BLaER1 treated with 17β-estradiol and CSF1 and Interleukin-3, amounts not matched to agents 10 nM and 100 nM (cell line): ENCODE measurements at regions not wholly inside any gene's neighbourhood (a gene's known extent, or its start where the extent isn't known, plus 50 kb on each side); places are given as distances from the start of the nearest gene placed in this dataset.

Experiments
- H3K27ac ChIP-seq, 11 experiments: shearing (Covaris generic); formaldehyde crosslinking; 2 replicates each; pipeline ENCODE4 v1.8.1; 2022
- H3K27me3 ChIP-seq, 11 experiments: shearing (Covaris generic); formaldehyde crosslinking; 2 replicates each; pipeline ENCODE4 v1.8.1; 2022
- H3K36me3 ChIP-seq, 11 experiments: shearing (Covaris generic); formaldehyde crosslinking; 2 replicates each; pipeline ENCODE4 v1.8.1; 2022
- H3K4me1 ChIP-seq, 10 experiments: shearing (Covaris generic); formaldehyde crosslinking; 2 replicates each; pipeline ENCODE4 v1.8.1; 2022
- H3K4me2 ChIP-seq, 11 experiments: shearing (Covaris generic); formaldehyde crosslinking; 2 replicates each; pipeline ENCODE4 v1.8.1; 2022
- H3K4me3 ChIP-seq, 10 experiments: shearing (Covaris generic); formaldehyde crosslinking; 2 replicates each; pipeline ENCODE4 v1.8.1; 2022
- H3K9ac ChIP-seq, 11 experiments: shearing (Covaris generic); formaldehyde crosslinking; 2 replicates each; pipeline ENCODE4 v1.8.1; 2022
- H3K9me3 ChIP-seq, 11 experiments: shearing (Covaris generic); formaldehyde crosslinking; replicated peaks in 1 of 11; 2 replicates each; pipeline ENCODE4 v1.8.1; 2022
- H4K20me1 ChIP-seq, 11 experiments: shearing (Covaris generic); formaldehyde crosslinking; 2 replicates each; pipeline ENCODE4 v1.8.1; 2022
- Cebpa-rat ChIP-seq, 11 experiments: shearing (Covaris generic); IDR thresholded peaks; 2 replicates each; pipeline ENCODE4 v1.8.1; 2022

DNA sequence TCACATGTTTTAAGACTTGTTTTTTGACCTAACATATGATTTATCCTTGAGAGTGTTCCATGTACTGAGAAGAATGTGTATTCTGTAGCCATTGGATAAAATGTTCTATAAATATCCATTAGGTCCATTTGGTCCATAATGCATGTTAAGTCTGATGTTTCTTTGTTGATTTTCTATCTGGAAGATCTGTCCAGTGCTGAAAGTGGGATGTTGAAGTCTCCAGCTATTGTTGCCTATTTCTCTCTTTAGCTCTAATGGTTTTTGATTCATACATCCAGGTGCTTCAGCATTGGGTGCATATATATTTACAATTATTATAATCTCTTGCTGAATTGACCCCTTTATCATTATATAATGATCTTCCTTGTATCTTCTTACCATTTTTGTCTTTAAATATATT is 451.1 kb downstream of the BRINP1 start:
- H3K27me3 ChIP-seq: no peaks in the 10 kb centered on the region
- H3K4me1 ChIP-seq: no peaks in the 10 kb centered on the region
- no peak overlapping the region for H3K4me2 ChIP-seq
- H3K4me3 ChIP-seq: no peak overlapping the region
- no peaks in the 10 kb centered on the region for H3K36me3 ChIP-seq
- peaks cover 4 to 19% (median 13%) of the 10 kb centered on the region in 11 experiments; a peak in 15 of 22 replicates for H3K9me3 ChIP-seq
- H3K27ac ChIP-seq: no peak overlapping the region
- H4K20me1 ChIP-seq: no peaks in the 10 kb centered on the region
- H3K9ac ChIP-seq: no peak overlapping the region
- no peak for TF ChIP-seq Cebpa-rat (IDR thresholded peaks at IDR 0.05)

DNA sequence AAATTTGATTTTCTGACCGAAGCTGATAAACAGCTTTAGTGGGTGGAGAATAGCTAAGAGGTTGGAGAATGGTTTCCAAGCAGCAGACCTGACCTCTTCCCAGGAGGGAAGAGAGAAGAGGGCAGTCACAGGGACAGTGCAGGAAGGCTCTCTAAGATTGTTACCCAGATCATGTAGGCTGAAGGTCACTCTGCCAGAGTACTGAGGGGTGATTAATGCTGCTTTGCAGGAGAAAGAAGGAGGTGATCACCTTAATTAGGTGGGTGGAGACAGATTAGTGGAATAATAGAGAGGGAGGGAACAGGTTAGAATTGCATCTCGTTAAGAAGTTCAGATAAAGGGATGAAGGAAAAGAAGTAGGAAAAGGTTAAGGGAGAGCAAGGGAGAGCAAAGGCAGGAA is 440.5 kb downstream of the BRINP1 start:
- Histone ChIP-seq H3K9me3 (no peaks in the 10 kb centered on the region), H3K36me3 (no peaks in the 10 kb centered on the region), H4K20me1 (no peaks in the 10 kb centered on the region; a peak in 1 of 22 replicates), H3K4me1 (no peaks in the 10 kb centered on the region), H3K27ac (no peak overlapping the region), H3K27me3 (no peaks in the 10 kb centered on the region; a peak in 1 of 22 replicates), H3K4me2 (no peak overlapping the region), H3K9ac (no peak overlapping the region), H3K4me3 (no peak overlapping the region)
- TF ChIP-seq Cebpa-rat (IDR thresholded peaks at IDR 0.05): no peak

DNA sequence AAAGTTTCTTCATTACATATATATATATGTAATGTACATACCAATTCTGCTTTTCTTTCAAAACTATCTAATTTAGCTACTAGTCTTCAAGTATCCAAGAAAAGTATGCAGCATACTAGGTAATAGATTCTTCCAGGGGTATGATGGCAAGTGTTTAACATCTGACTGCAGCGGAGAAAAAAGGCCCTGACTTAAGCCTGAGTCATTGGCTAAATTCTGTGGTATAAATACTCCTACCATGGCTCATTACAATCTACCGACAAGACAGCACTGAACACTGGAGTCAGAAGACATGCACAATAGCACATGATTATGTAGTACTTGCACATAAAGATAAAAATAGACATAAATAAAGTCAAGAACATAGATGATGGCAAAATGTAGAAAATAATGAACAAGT is 439.9 kb downstream of the BRINP1 start:
- no peaks in the 10 kb centered on the region for H3K36me3 ChIP-seq
- H3K4me3 ChIP-seq: no peak overlapping the region
- no peaks in the 10 kb centered on the region; a peak in 1 of 22 replicates for H3K27me3 ChIP-seq
- H3K27ac ChIP-seq: no peak overlapping the region
- H3K9me3 ChIP-seq: no peaks in the 10 kb centered on the region
- no peak overlapping the region for H3K9ac ChIP-seq
- no peak overlapping the region for H3K4me2 ChIP-seq
- no peak for TF ChIP-seq Cebpa-rat (IDR thresholded peaks at IDR 0.05)
- no peaks in the 10 kb centered on the region for H3K4me1 ChIP-seq
- no peaks in the 10 kb centered on the region; a peak in 1 of 22 replicates for H4K20me1 ChIP-seq

DNA sequence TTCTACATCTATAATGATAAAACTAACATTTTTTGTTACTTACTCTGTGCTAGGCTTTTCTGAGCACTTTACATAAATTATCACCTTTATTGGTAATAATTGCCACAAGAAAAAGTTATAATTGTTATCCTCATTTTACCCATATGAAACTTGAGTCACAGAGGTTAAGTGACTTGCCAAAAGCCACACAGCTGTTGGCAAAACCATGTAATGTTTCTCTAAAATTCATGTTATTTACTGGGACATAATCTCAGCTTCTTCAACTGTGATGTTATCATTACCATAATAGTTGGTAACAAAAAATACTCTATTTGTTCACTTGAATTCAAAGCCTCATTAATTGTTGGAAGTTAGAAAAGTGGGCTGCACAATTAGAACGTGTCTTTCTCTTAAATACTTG is 437.3 kb downstream of the BRINP1 start:
- TF ChIP-seq Cebpa-rat (IDR thresholded peaks at IDR 0.05): no peak
- Histone ChIP-seq H3K9me3 (no peaks in the 10 kb centered on the region), H3K4me1 (no peaks in the 10 kb centered on the region), H3K4me3 (no peak overlapping the region), H3K9ac (no peak overlapping the region), H3K4me2 (no peak overlapping the region), H3K36me3 (no peaks in the 10 kb centered on the region), H3K27me3 (no peaks in the 10 kb centered on the region; a peak in 1 of 22 replicates), H4K20me1 (no peaks in the 10 kb centered on the region; a peak in 1 of 22 replicates), H3K27ac (no peak overlapping the region)

DNA sequence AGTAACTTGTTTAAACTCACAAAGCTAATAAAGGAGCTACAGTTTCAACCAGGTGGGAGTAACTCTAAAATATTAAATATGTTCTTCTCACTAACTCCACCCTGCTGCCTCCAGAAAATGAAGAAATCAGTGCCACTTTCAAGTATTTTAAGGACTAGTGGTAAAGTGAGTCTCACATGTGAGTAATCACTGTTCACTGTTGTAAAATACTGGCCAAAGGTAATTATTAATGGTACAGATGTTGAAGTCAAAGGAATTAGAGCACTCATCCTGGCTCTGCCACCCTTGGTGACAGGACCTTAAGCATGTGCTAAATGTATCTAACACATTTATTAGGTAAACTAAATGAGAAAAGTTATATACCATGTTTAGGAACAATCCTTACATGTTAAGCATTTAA is 430.7 kb downstream of the BRINP1 start:
- TF ChIP-seq Cebpa-rat (IDR thresholded peaks at IDR 0.05): no peak
- Histone ChIP-seq H3K9ac (no peak overlapping the region), H3K9me3 (no peaks in the 10 kb centered on the region)

DNA sequence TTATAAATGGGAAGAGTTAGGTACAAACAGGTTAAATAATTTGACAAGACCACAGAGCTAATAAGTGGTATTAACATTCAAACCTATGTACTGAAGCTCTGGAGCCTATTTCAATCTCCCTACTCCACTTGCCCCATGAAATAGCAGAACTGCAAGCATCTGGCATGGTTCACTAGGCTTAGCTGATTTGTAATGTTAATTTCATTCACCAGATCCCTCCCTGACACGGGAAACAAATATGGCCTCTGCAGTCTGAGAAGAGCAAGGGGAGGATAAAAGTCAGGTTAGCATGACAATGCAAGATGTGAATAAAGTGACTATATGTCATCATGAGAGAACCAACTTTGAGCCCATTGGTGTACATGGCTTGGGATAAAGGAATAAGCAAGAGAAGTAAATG is 428.8 kb downstream of the BRINP1 start:
- Histone ChIP-seq H3K4me3 (no peak overlapping the region), H3K36me3 (no peaks in the 10 kb centered on the region), H3K27me3 (no peaks in the 10 kb centered on the region), H3K9me3 (no peaks in the 10 kb centered on the region), H3K27ac (no peak overlapping the region), H4K20me1 (no peaks in the 10 kb centered on the region), H3K4me1 (no peaks in the 10 kb centered on the region), H3K4me2 (no peak overlapping the region), H3K9ac (no peak overlapping the region)
- TF ChIP-seq Cebpa-rat (IDR thresholded peaks at IDR 0.05): no peak

More for the DNA sequence above, 430.7 kb downstream of the BRINP1 start:
- Histone ChIP-seq H4K20me1 (no peaks in the 10 kb centered on the region), H3K4me2 (no peak overlapping the region), H3K27ac (no peak overlapping the region), H3K4me1 (no peaks in the 10 kb centered on the region), H3K4me3 (no peak overlapping the region), H3K27me3 (no peaks in the 10 kb centered on the region), H3K36me3 (no peaks in the 10 kb centered on the region)

DNA sequence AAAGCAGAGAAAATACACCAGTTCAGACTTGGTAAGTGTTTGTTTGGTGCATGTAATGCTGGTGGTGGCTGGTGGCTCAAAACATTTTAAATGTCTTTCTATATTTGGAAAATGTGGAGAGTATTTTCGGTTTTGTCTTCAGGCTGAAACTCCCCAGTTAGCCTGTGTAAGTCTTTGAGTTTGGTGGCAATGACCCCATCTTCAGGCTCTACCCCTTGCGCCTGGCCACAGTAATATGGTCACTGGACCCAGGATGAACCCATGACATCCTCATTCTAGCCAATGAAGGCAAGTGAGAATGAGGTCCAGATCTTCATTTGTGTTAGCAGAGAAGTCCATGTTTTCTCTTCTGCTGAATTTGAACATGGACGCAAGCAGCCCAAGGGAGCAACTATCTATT is 422.6 kb downstream of the BRINP1 start:
- Histone ChIP-seq H3K9me3 (no peaks in the 10 kb centered on the region), H4K20me1 (no peaks in the 10 kb centered on the region), H3K4me3 (no peak overlapping the region), H3K4me1 (no peaks in the 10 kb centered on the region), H3K36me3 (no peaks in the 10 kb centered on the region), H3K27ac (no peak overlapping the region), H3K4me2 (no peak overlapping the region), H3K9ac (no peak overlapping the region), H3K27me3 (no peaks in the 10 kb centered on the region)
- TF ChIP-seq Cebpa-rat (IDR thresholded peaks at IDR 0.05): no peak

DNA sequence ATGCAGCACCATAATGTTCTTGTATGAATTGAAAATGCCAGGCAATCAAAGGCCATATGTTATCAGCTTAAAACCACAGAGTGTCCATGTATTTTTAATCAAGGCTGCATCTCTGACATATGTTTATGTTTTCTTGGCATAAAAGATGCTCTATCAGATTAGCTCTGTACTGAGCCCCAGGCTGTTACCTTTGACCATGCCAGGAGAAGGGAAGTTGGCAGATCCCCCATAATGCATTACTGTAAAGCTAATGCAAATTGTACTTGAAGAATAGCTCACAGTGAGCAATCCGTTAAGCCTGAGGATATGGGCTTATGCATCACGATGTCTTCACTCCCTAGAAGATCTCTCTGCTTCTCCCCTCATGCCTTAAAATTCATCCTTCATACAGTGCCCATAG is 414.4 kb downstream of the BRINP1 start:
- Histone ChIP-seq H3K4me2 (no peak overlapping the region), H3K4me1 (no peaks in the 10 kb centered on the region), H4K20me1 (no peaks in the 10 kb centered on the region), H3K27me3 (no peaks in the 10 kb centered on the region), H3K27ac (no peak overlapping the region), H3K9ac (no peak overlapping the region), H3K36me3 (no peaks in the 10 kb centered on the region), H3K4me3 (no peak overlapping the region), H3K9me3 (no peaks in the 10 kb centered on the region)
- no peak for TF ChIP-seq Cebpa-rat (IDR thresholded peaks at IDR 0.05)

DNA sequence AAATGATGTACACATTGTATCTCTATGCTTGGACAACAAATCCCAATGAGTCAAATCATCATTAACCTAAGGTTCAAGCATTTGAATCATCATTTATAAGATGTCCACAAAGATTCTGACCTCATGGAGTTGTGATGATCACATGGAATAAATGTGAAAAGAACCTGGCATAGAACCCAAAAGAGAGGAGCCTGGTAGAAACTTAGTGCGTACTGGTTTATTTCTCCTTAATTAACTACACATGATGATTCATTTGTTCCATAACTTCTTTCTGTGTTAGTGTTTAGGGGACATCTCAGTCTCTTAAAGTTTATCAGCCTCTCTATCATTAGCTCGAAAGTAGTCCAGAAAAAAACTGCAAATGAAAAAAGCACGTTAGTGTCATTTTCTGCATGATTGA is 411.6 kb downstream of the BRINP1 start:
- H3K27ac ChIP-seq: no peak overlapping the region
- no peaks in the 10 kb centered on the region for H4K20me1 ChIP-seq
- H3K4me3 ChIP-seq: no peak overlapping the region
- H3K9me3 ChIP-seq: no peaks in the 10 kb centered on the region
- H3K4me1 ChIP-seq: no peaks in the 10 kb centered on the region
- no peak overlapping the region for H3K9ac ChIP-seq
- H3K4me2 ChIP-seq: no peak overlapping the region
- no peak for TF ChIP-seq Cebpa-rat (IDR thresholded peaks at IDR 0.05)
- H3K27me3 ChIP-seq: no peaks in the 10 kb centered on the region
- no peaks in the 10 kb centered on the region for H3K36me3 ChIP-seq

DNA sequence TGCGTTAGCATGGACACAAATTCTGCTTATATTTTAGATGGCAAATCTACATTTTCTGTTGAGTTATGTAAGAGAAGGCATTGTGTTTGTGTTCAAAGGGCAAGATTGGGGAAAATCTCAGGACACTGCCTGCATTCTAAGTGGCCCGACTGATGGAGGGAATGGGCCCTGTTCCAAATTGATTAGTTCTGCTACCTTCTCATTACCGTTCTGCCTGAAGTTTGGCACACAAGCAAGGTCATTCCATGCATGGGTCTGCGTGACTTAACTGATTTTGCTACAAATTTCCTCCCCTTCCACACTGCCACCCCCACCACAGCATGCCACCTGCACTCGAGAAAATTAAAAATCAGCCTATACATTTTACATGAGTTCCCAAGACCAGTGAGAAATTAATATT is 409.9 kb downstream of the BRINP1 start:
- Histone ChIP-seq H3K4me3 (no peak overlapping the region), H3K27ac (no peak overlapping the region), H4K20me1 (no peaks in the 10 kb centered on the region), H3K9me3 (no peaks in the 10 kb centered on the region), H3K4me1 (no peaks in the 10 kb centered on the region), H3K36me3 (no peaks in the 10 kb centered on the region), H3K4me2 (no peak overlapping the region), H3K27me3 (no peaks in the 10 kb centered on the region), H3K9ac (no peak overlapping the region)
- TF ChIP-seq Cebpa-rat (IDR thresholded peaks at IDR 0.05): no peak

DNA sequence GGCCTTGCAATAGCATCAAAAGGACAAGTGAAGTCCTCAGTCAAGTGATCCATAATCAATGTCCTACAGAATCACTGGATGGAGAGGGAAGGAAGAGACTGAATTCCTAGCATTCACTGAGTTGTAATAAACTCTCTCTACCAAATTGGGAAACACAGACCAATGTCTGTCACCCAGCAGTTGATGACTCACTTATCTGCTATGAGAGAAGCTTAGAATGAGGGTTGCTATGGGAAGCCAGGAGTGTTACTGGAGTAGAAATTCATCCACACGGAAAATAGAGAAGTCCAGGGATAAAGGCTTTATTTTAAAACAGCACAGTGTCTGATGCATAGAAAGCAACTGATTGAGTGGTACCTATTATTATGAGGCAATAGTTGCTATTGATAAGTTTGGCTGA is 407.4 kb downstream of the BRINP1 start:
- no peak overlapping the region for H3K4me3 ChIP-seq
- H3K4me1 ChIP-seq: no peaks in the 10 kb centered on the region
- H4K20me1 ChIP-seq: no peaks in the 10 kb centered on the region
- no peak overlapping the region for H3K9ac ChIP-seq
- no peaks in the 10 kb centered on the region for H3K36me3 ChIP-seq
- TF ChIP-seq Cebpa-rat (IDR thresholded peaks at IDR 0.05): no peak
- H3K27ac ChIP-seq: no peak overlapping the region
- H3K27me3 ChIP-seq: no peaks in the 10 kb centered on the region
- H3K4me2 ChIP-seq: no peak overlapping the region
- H3K9me3 ChIP-seq: no peaks in the 10 kb centered on the region
